Stimulated activated naive CD8-positive, alpha-beta T cell treated with anti-CD3 and anti-CD28 coated beads, Interleukin-15, amount 100 ng/mL, for 72 hours (primary cell): ENCODE measurements at regions not wholly inside any gene's neighbourhood (a gene's known extent, or its start where the extent isn't known, plus 50 kb on each side); places are given as distances from the start of the nearest gene placed in this dataset.
"Not testable (repeated sequence)": the region's sequence is repeated elsewhere in the genome, so short reads cannot be mapped to it uniquely, and the experiment has no call there.

Experiments used
- ATAC-seq: fragments of 150-1000 bp; cut with Tn5 transposase; 2 replicates; pipeline ENCODE4 v1.10.0; 2021; ENCODE audit warnings: mild to moderate bottlenecking, moderate library complexity
- DNase-seq, 2 donors: peaks; one replicate each; pipeline ENCODE4 v3.0.0; 2021 to 2022
- H3K27ac Mint-ChIP-seq, 2 donors: one replicate each; pipeline ENCODE4 v1.8.0; 2022; ENCODE audit warnings: mild to moderate bottlenecking in 2 of 2, mixed read lengths in 2 of 2, moderate library complexity in 2 of 2
- H3K27me3 Mint-ChIP-seq: one replicate; pipeline ENCODE4 v1.8.0; 2022; ENCODE audit warnings: mixed read lengths
- H3K4me1 Mint-ChIP-seq: one replicate; pipeline ENCODE4 v1.8.0; 2022; ENCODE audit warnings: mild to moderate bottlenecking, mixed read lengths
- H3K4me3 Mint-ChIP-seq, 2 donors: one replicate each; pipeline ENCODE4 v1.8.0; 2022; ENCODE audit warnings: mild to moderate bottlenecking in 2 of 2, mixed read lengths in 2 of 2, moderate library complexity in 1 of 2
- H3K9me3 Mint-ChIP-seq, 2 donors: one replicate each; pipeline ENCODE4 v1.8.0; 2022; ENCODE audit warnings: mixed read lengths in 2 of 2

DNA sequence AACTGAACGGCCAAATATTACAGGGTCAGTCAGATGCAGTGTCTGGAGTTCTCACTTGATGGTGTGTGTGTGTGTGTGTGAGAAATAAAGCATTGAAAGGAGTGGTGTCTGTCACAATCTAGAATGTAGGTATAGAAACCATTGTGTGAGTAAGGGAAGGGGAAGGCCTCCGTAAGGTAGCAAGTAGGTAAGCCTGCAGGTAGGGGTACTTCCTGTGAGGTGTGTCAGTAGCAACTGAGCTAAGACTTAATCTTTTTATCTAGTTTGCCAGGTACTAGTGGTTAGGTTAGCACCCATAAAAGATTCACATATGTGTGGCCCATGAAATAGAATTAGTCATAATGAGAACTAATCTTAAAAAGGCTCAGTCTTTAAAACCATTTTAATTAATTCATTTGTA lies 1517.8 kb downstream of the SI start:
- DNase-seq (no peak), ATAC-seq (no peak)
- Mint-ChIP-seq H3K27me3 (no peaks in the 10 kb centered on the region), H3K9me3 (peaks cover 5 to 7% of the 10 kb centered on the region in 2 donors), H3K4me3 (no peak overlapping the region), H3K27ac (no peak overlapping the region), H3K4me1 (no peaks in the 10 kb centered on the region)

DNA sequence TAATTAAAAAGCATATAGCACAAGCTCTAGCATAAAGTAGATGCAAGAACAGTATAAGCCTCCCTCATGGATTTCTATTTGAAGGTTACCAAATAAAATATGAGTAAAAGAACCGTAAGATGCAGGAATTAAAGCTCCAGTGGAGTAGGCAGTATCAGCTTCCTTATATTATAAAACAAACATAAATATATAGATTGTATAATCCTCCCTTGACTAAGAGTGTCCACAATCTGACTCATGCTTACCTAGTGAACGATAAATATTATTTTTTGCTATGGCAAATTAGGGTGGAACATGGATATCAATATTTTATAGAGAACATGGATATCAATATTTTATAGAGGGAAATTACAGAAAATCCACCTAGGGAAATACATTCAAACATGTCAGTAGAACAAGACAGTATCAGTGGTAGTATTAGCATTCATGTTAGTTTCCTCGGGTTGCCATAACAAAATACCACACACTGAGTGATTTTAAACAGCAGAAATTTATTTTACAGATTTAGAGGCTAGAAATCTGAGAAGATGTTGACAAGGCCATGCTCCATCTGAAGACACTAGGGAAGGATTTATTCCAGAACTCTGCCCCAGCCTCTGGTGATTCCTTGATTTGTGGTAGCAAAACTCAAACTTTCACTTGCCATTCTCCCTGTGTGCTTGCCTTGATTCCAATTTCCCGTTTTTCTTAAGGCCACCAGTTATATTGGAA lies 1521.3 kb downstream of the SI start:
- Mint-ChIP-seq H3K27ac (no peak overlapping the region), H3K4me3 (no peak overlapping the region), H3K4me1 (no peaks in the 10 kb centered on the region), H3K27me3 (no peaks in the 10 kb centered on the region), H3K9me3 (peaks cover 5 to 7% of the 10 kb centered on the region in 2 donors)
- DNase-seq = no peak
- ATAC-seq = no peak

DNA sequence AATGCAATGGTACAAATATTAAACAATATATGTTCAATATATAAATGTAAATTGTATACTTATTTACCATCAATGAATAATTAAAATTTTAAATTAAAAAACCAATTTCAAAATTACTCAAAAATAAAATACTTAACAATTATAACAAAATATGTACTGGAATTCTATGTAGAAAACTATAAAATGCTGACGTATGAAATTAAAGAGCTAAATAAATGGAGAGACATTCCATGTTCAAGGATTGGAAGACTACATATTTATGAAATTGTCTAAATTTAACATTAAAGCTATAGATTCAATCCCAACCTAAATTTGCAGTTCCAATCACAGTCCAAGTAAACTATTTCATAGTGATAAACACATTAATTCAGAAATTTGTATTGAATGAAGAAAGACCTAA lies 1522.4 kb downstream of the SI start:
- ATAC-seq = no peak
- H3K9me3 Mint-ChIP-seq = peaks cover 8 to 10% of the 10 kb centered on the region in 2 donors
- H3K27me3 Mint-ChIP-seq = no peaks in the 10 kb centered on the region
- no peaks in the 10 kb centered on the region for H3K4me1 Mint-ChIP-seq
- H3K4me3 Mint-ChIP-seq = no peak overlapping the region
- peak overlapping the region in 1 of 2 donors; percentile 29 for H3K27ac Mint-ChIP-seq
- DNase-seq = no peak

DNA sequence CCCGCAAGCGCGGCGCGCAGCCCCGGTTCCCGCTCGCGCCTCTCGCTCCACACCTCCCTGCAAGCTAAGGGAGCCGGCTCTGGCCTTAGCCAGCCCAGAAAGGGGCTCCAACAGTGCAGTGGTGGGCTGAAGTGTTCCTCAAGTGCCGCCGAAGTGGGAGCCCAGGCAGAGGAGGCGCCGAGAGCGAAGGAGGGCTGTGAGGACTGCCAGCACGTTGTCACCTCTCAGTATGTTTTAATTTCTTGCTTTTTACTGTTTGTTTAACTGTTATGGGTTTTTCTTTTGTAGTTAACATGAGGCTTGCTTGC lies 1525.7 kb downstream of the SI start:
- H3K4me3 Mint-ChIP-seq = no peak overlapping the region
- H3K27ac Mint-ChIP-seq = no peak overlapping the region
- ATAC-seq (no peak), DNase-seq (no peak)
- H3K4me1 Mint-ChIP-seq = no peaks in the 10 kb centered on the region
- H3K9me3 Mint-ChIP-seq = peaks cover 5 to 7% of the 10 kb centered on the region in 2 donors
- H3K27me3 Mint-ChIP-seq = no peaks in the 10 kb centered on the region

DNA sequence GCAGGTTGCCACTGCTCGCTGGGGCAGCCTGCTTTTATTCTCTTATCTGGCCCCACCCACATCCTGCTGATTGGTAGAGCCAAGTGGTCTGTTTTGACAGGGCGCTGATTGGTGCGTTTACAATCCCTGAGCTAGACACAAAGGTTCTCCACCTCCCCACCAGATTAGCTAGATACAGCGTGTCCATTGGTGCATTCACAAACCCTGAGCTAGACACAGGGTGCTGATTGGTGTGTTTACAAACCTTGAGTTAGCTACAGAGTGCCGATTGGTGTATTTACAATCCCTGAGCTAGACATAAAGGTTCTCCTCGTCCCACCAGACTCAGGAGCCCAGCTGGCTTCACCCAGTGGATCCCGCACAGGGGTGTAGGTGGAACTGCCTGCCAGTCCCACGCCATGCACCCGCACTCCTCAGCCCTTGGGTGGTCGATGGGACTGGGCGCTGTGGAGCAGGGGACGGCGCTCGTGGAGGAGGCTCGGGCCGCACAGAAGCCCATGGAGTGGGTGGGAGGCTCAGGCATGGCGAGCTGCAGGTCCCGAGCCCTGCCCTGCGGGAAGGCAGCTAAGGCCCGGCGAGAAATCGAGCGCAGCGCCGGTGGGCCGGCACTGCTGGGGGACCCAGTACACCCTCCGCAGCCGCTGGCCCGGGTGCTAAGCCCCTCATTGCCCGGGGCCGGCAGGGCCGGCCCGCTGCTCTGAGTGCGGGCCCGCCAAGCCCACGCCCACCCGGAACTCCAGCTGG lies 1526.2 kb downstream of the SI start:
- H3K27ac Mint-ChIP-seq, H3K9me3 Mint-ChIP-seq, H3K27me3 Mint-ChIP-seq, H3K4me3 Mint-ChIP-seq, ATAC-seq, H3K4me1 Mint-ChIP-seq, DNase-seq: not testable (repeated sequence)

DNA sequence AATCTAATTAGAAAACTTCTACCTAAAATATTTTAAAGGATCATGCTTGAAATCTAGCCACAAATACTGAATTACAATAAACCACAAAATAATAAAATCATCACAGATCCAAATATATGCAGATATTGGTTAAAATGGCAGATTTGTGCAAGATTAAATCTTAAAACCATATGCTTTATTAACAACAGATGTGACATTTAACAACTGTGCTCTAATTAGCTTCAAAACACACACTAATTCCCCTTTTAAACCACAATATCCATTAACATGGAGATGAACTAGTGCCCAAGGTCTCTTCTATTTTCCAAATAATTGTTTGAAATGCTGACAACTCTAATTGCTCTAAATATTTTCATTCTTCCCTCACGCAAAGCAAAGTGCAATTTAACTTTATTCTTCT lies 1530.3 kb downstream of the SI start:
- H3K4me1 Mint-ChIP-seq = no peaks in the 10 kb centered on the region
- DNase-seq (no peak), ATAC-seq (no peak)
- H3K9me3 Mint-ChIP-seq = peaks cover 7 to 9% of the 10 kb centered on the region in 2 donors
- H3K4me3 Mint-ChIP-seq = no peak overlapping the region
- no peak overlapping the region for H3K27ac Mint-ChIP-seq
- no peaks in the 10 kb centered on the region for H3K27me3 Mint-ChIP-seq

DNA sequence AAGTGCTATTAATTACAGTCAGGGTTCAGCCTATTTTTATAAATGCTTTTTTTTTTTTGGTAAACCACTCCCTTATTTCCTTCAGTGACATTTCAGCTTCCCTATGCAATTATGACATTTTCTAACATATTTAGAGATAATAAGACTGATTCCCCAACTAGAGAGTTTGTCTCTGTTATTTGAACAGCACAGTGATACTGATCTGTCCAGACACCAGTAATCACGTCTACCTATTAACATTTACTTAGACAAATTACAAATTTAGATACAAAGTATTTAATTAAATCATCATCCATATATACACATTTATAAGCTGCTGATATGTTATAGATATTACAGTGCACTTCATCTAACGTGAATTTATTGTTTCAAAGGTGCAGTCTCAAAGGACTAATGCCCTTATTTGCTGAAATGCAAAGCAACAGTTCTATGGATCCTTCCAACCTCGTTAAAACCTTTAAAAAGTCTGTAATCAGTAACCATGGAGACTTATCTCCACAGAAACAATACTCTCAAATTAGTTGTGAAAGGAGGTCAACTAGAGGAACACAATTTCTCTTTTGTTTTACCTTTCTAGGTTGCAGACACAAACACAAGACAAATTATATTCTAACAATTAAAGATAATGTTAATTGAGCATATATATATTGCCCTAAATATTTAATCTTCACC lies 1531.1 kb downstream of the SI start:
- Mint-ChIP-seq H3K4me1 (no peaks in the 10 kb centered on the region), H3K4me3 (no peak overlapping the region), H3K9me3 (peaks cover 7 to 9% of the 10 kb centered on the region in 2 donors), H3K27me3 (no peaks in the 10 kb centered on the region), H3K27ac (no peak overlapping the region)
- no peak for DNase-seq
- no peak for ATAC-seq

DNA sequence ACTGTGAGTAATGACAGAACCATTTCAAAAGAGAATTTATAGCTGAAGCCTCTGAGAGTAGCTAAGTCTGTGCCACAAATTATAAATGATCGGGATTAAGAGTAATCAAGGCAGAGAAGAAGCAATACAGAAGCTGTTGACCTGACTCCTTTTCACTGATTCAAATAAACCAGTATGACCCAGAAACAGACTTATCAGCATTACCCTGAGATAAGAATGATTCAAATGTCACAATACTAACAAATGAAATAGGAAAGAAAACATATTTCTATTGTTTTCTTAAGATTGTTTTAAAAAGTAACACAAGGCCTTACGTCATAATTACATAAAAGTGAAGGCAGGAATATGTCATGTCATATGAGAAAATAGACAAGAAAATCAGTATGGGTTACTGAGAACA lies 1534.6 kb downstream of the SI start:
- H3K27me3 Mint-ChIP-seq = no peaks in the 10 kb centered on the region
- ATAC-seq (no peak), DNase-seq (no peak)
- no peak overlapping the region for H3K27ac Mint-ChIP-seq
- no peaks in the 10 kb centered on the region for H3K4me1 Mint-ChIP-seq
- H3K9me3 Mint-ChIP-seq = peaks cover 3 to 12% of the 10 kb centered on the region in 2 donors
- H3K4me3 Mint-ChIP-seq = no peak overlapping the region

DNA sequence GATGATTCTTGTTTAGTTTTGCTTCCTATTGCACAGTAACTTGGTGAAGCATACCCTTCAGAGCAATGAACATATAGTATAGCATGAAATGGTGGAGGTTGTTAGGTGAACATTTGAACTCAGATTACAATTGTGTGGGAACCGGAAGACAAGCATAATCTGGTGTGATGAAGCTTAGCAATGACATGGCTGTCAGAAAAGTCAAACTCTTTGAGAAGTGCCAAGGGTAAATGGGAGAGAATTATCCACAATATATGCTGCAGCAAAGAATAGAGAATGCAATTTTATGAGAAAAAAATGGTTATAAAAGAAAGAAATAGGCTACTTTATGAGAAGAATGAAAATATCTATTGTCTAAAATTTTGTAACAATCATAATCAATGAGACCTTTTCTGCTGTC lies 1536.7 kb downstream of the SI start:
- Mint-ChIP-seq H3K27ac (no peak overlapping the region), H3K4me3 (no peak overlapping the region), H3K27me3 (no peaks in the 10 kb centered on the region), H3K4me1 (no peaks in the 10 kb centered on the region), H3K9me3 (peaks cover 8 to 16% of the 10 kb centered on the region in 2 donors)
- DNase-seq (no peak), ATAC-seq (no peak)

DNA sequence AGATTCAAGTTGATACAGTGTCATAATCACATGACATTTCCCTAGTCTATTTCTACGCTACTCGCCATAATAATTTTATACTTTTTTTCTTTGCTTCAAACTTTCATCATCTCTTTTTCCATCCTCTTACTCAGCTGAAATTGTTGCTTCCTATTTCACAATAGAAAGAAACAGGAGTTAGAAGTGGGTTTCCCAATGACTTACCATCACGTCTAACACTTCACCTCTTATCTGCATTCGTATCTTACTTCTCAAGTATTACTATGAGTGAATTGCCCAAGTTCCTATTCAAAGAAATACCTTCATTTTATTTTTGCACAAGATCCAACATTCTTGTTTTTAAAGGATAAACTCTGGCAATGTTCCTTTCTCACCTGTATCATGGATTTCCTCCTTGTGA lies 1539.9 kb downstream of the SI start:
- Mint-ChIP-seq H3K27ac (no peak overlapping the region), H3K9me3 (peaks cover 8 to 11% of the 10 kb centered on the region in 2 donors)

DNA sequence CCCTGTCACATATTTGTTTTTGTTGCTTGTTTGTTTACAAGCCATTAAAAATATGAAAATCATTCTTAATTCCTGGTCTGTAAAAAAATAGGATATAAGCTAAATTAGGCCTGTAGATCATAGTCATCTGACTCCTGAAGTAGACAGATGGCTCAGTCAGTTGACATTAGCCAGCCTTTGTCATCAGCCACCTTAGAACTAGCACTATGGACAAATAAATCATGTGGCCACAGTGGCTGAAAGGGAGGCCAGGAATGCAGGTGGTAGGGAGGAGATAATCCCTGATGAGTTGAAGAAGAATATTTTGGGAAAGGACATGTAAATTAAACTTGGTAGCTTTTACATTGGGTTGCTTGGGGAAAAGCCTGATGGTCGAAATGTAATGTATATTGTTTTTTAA lies 1544.9 kb downstream of the SI start:
- DNase-seq = no peak
- Mint-ChIP-seq H3K4me3 (no peak overlapping the region), H3K27ac (no peak overlapping the region), H3K4me1 (no peaks in the 10 kb centered on the region), H3K9me3 (peaks cover 5 to 17% of the 10 kb centered on the region in 2 donors), H3K27me3 (no peaks in the 10 kb centered on the region)
- no peak for ATAC-seq

More for the DNA sequence above, 1539.9 kb downstream of the SI start:
- Mint-ChIP-seq H3K4me1 (no peaks in the 10 kb centered on the region), H3K27me3 (no peaks in the 10 kb centered on the region), H3K4me3 (no peak overlapping the region)
- DNase-seq (no peak), ATAC-seq (no peak)

DNA sequence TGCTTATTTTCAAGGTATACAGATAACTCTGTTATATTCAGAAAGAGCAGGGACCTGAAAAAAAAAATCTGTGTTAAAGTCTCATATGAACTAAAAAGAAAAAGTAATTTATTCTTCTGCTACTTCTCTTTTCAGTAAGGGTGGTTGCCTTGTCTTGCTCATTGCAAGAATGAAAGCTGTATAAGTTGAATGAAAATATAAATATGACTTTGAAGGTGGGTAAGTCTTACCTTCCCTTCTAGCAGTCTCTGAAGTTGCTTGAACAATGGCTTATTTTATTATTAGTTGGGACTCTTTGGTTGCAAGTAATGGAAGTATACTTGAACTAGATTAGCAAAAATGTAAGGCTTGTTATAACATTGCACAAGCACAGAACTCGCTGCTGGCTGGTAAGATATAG lies 1554.9 kb downstream of the SI start:
- Mint-ChIP-seq H3K4me3 (no peak overlapping the region), H3K27me3 (no peaks in the 10 kb centered on the region), H3K9me3 (no peaks in the 10 kb centered on the region), H3K27ac (no peak overlapping the region), H3K4me1 (no peaks in the 10 kb centered on the region)
- ATAC-seq (no peak), DNase-seq (no peak)

DNA sequence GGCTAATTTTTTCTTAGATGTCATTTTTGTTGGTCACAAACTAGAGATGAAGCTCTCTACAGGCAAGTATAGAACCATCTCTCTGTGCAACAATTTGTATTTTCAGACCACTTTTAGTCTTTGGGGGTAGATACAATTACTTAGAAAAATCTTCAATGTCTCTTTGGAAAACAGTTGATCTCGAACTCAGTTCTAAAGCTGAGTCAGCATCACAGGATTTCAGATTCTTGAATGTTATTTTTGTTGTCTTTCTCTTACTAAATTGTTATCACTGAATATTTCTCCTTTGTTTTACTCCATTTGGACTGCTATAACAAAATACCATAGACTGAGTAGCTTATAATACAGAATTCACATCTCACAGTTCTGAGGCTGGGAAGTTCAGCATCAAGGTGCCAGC lies 1557.0 kb downstream of the SI start:
- DNase-seq (no peak), ATAC-seq (no peak)
- Mint-ChIP-seq H3K4me1 (no peaks in the 10 kb centered on the region), H3K4me3 (no peak overlapping the region), H3K27me3 (no peaks in the 10 kb centered on the region), H3K9me3 (no peaks in the 10 kb centered on the region), H3K27ac (no peak overlapping the region)

DNA sequence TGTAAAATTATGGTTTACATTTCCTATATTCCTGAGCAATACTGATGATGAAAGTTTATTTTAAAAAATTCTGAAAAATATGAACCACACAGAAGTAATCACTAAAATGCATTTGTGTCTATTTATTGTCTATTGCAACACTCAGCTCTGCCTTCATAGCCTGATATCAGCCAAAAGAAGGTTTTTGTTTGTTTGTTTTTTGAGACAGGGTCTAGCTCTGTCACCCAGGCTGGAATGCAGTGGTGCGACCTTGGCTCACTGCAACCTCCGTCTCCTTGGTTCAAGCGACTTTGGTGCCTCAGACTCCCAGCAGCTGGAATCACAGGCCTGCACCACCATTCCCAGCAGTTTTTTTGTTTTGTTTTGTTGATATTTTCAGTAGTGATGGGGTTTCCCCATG lies 1560.2 kb downstream of the SI start:
- no peaks in the 10 kb centered on the region for H3K9me3 Mint-ChIP-seq
- no peaks in the 10 kb centered on the region for H3K4me1 Mint-ChIP-seq
- ATAC-seq = no peak

DNA sequence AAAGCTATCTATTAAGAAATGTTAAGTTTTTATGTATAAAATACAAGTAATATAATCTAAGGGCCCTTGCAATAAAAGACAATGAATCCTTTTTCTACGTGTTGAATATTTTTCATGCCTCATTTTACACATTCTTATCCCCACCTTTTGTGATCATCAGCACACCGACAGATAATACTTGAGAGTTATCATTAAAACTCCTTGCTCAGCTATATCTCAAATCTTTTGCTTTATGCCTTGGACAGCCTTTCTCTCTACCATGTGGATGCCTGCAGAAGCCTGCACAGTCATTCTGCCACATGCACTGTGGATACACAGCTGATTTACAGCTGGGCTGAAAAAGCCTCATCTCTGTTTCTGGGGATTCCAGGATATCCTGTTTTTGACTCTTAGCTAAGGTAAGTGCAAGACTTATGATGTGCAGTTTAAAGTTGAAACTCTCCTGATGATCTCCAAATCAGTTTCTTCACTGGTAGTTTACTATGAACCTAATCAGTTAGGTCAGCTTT lies 1565.1 kb downstream of the SI start:
- no peak overlapping the region for H3K27ac Mint-ChIP-seq
- DNase-seq (no peak), ATAC-seq (no peak)
- H3K4me1 Mint-ChIP-seq = no peaks in the 10 kb centered on the region
- H3K9me3 Mint-ChIP-seq = peaks cover 0 to 3% of the 10 kb centered on the region in 2 donors
- H3K27me3 Mint-ChIP-seq = no peaks in the 10 kb centered on the region
- H3K4me3 Mint-ChIP-seq = no peak overlapping the region

More for the DNA sequence above, 1560.2 kb downstream of the SI start:
- no peak overlapping the region for H3K27ac Mint-ChIP-seq
- no peaks in the 10 kb centered on the region for H3K27me3 Mint-ChIP-seq
- DNase-seq = no peak
- H3K4me3 Mint-ChIP-seq = no peak overlapping the region

DNA sequence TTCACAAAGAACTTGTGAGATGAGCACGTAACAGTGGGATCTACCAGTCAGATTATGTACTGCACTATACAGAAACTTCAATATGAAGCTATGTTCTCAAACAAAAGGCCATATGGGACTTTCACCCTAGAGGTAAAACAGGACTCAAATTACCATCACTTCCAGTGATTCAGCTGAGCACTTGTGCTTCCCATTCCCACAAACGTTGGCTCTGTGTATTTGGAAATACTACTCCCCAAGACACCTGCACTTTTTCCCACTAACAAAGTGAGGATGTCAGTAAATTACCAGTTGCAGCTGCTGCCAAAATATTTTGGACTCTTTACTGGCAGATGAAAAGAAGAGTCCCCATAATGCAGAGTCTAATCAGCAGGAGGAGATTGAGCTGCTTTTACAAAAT lies 1570.1 kb downstream of the SI start:
- H3K4me1 Mint-ChIP-seq = no peaks in the 10 kb centered on the region
- H3K27me3 Mint-ChIP-seq = no peaks in the 10 kb centered on the region
- H3K9me3 Mint-ChIP-seq = peaks cover 0 to 3% of the 10 kb centered on the region in 2 donors
- no peak overlapping the region for H3K4me3 Mint-ChIP-seq
- ATAC-seq (no peak), DNase-seq (no peak)
- no peak overlapping the region for H3K27ac Mint-ChIP-seq
